Esophagus mucosa (tissue), 1 donor: ENCODE measurements at regions not wholly inside any gene's neighbourhood (a gene's known extent, or its start where the extent isn't known, plus 50 kb on each side); places are given as distances from the start of the nearest gene placed in this dataset.

ENCODE experiments used
- ATAC-seq: fragments of 200-7000 bp; cut with Tn5 transposase; one replicate; pipeline ENCODE4 v1.9.1; 2020
- donor health status: DM: yes; HTN: yes; CAD: no.

DNA sequence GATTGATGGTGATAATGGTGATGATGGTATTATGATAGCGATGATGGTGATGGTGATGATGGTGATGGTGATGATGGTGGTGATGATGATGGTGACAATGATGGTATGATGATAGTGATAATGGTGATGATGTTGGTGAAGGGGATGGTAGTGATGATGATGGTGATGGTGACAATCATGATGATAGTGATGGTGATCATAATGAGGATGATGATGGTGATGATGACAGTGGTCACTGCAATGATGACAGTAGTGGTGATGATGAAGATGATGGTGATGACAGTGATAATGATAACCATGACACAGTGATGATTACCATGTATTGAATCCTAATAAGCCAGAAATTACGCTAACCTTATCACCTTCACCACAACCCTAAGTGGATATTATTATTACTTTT is 128.2 kb downstream of the SHANK2 start:
- ATAC-seq, result no peak

DNA sequence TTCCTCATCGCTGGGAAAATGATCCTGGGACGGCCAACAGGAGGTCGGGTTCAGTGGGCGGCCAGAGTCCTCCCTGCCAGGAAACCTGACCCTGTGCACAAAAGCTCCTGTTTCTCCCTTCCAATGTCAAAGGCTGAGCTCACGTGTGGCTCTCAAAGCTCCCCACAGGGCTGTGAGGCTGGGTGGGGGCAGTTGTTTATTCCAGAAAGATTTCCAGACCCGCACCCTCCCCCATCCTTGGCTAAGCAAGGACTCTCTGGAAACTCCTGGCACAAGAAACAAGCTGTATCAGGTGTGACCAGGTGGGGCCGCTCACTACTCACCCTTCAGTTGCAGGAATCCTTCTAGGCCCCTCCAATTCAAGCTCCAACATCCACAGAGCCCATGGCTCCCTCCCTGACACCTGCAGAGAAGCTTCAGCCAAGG is 131.9 kb downstream of the SHANK2 start:
- ATAC-seq, result peak; percentile 38

DNA sequence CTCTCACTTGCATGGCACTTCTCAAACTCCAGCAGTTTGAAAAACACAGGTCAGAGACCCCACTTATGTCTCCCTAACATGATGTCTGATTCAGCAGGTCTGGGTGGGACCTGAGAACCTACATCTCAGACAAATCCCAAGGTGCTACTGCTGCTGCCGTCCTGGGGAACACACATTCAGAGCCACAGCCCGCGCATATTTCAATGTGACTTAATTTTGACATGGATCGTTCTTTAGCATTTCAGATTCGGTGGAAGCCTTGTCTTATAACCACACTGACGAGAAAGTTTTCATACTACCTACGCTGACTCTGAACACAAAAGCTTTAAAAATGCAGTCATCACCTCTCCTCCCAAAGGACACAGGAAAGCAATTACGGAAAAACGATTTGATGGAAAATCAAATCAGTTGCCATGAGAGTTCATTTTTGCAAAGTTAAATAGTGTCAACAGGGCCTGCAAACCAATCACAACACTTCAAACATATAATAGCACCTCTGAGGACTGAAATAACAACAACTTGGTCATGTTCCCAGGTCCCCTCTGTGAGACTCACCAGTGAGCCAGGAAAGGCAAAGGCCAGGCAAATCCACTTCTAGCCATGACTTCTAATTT is 132.6 kb downstream of the SHANK2 start:
- no peak for ATAC-seq

GRCh38 chr11:71118671-71119250 is 133.6 kb downstream of the SHANK2 start:
- ATAC-seq, result no peak

GRCh38 chr11:71117311-71117710 is 135.1 kb downstream of the SHANK2 start:
- ATAC-seq, result no peak

DNA sequence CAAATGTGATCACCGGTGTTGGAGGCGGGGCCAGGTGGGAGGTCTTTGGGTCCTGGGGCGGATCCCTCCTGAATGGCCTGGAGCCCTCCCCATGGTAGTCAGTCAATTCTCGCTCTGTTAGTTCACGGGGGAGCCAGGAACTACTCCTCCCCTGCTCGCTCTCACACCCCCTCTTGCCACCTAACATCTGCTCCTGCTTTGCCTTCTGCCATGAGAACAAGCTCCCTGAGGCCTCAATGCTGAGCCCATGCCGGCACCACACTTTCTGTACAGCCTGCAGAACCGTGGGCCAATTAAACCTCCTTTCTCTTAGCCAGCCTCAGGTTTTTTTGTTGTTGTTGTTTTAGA is 135.7 kb downstream of the SHANK2 start:
- ATAC-seq, result no peak

DNA sequence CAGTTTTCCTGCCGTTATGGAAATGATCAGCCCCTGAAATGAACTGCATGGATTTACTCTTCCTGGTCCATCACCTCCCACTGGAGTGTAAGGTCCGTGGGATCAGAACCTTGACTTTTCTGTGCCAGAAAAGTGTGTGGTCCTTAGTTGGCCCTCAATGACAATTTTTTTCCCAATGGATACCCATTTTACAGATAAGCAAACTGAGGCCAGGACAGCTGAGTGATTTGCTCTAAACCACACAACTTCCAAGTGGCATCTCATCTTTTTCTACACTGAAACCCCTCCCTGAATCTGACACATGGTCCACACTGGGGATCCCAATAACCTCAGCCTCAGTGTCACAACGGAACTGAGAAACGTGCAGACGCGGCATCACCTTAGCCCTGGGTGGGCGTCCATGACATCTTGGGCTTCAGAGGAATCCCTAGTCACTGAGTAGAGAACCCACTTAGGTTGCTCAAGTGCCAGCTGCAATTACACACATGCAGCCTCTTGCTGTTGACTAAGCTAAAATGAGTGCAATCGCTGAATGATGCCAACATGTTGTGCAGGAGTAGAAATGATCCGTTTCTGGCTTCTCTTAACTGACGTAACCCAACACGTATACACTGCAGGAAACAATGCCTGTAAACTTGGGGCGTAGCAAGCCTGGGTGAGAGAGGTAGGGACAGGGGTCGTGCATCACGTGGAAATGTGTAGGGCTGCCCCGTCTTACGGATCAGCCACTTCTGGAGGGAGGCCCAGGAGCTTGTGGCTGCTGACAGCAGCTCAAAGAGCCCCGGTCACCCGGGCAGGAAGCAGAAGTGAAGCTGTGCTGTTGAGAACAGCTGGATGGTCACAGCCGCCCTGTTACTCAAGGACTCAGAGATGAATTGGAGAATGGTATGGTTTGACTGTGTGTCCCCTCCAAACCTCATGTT is 136.3 kb downstream of the SHANK2 start:
- no peak for ATAC-seq

DNA sequence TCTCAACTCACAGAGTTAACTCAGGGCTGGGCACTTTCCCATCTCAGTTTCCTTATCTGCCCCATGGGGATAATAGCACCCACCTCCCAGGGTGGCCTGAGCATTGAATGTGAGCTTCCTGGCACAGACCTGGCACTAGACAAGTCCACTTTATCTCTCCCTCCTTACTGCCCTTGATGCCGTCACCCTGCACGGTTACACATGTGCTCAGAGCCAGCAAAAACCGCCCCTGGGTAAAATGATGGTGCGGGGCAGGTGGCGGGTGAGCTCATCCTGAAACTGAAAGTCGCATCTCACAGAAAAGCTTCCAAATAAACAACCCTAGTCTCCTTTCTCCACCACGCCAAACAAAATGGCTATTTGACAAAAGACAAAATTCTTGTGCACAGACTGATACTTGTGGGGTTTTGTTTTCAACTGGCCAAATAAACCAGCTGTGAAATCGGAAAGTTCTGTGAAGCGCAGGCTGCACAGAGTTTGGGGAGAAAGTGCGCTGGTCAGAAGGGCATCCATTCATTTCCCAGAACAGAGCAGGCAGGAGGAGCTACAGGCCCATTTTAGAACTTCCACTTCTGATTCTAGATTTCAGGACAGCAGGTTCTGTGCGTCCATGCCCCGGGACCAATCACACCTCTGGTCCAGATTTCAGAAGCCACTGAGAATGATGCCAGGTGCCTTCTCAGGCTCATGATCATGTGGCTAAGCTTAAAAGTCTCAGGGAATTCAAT is 138.1 kb downstream of the SHANK2 start:
- no peak for ATAC-seq

DNA sequence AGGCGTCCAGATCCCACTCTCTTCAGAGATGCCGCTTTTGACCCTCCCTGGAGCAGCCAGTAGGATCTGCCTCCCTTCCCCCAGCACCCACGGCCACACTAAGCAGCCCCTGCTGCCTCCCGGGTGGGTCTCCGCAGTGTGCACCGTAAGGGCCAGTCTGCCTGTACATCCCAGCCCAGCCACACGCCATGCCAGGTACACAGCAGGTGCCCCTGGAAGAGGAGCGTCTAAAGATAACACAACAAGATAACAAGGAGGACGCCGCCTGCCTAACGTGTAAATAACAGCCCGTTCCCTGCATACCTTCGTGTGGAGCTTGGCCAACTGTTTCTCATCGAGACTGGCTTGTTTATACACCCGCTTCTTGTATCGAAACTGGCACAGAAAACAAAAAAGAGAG is 139.4 kb downstream of the SHANK2 start:
- ATAC-seq, result no peak

DNA sequence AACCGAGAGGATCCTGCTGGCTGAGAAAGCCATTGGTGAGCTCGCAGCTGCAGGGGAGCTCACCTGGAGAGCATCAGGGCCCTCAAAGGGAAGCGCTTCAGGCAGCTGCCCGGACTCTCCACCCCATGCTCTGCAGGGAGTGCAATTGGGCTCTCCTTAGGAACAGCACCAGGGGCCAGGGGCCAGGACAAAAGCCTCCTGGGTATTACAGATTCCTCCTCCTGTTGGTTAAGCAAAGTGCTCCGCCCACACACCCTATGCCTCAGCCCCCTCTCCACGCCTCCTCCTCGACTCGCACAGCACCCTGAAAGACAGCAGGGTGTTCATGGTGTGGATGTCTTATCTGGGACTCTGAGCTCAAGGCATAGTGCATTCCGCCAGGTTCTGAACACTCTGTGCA is 139.9 kb downstream of the SHANK2 start:
- no peak for ATAC-seq

DNA sequence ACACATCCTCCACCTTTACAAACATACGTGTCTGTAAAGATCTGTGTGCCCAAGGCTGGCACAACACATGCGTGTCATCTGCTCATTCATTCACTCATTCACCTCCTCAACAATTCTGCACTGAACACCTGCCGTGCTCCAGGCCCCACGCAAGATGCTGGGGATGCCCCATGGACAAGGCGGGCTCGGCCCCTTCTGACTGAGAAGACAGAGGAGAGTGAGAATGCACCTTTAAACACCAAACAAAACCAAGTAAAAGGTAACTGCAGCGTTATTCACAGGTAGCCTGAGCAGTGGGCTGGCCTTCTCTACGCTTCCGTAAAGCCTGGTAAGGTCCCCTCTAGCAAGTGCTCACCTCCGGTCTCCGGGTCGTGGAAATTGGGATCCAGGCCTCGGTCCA is 142.8 kb downstream of the SHANK2 start:
- no peak for ATAC-seq

- ATAC-seq, result no peak
Measured at GRCh38 chr11:71109186-71109585, 143.2 kb downstream of the SHANK2 start.

DNA sequence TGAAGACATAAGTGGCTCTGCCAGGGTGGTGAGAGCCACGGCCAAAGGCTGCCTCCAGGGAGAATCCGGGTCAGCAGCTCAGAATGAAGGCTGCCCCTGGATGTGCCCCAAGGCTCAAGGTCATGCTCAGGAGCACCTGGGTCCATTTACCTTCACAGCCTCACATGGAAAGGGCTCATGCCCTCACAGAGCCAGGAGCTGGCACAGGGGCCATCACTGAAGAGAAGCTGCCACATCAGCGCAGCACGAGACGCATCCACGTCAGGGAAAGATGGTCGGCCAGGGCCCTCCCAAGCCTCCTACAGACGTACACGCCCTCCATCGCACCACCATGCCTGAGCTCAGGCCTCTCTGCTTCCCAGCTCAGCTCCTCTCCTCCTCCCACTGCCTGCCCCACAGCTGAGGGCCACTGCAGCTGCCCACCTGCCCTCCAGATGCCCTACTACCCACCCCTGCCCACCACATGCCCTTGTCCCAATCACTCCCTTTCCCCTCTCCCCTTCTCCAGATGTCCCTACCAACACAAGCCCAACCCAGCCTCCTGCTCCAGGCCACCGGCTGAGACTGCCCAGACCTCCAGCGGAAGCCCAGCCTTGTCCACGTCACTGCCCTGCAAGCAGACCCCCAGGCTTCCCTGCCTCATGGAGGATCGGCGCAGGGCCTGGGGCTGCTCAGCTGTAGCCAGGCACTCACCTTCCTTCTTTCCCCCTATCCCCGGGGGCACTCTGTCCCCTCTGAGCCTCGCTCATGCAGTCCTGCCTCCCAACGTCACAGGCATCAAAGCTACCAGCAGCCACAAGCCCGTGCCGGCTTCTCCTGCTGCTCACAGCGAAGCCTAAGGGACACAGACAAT is 144.1 kb downstream of the SHANK2 start:
- no peak for ATAC-seq

DNA sequence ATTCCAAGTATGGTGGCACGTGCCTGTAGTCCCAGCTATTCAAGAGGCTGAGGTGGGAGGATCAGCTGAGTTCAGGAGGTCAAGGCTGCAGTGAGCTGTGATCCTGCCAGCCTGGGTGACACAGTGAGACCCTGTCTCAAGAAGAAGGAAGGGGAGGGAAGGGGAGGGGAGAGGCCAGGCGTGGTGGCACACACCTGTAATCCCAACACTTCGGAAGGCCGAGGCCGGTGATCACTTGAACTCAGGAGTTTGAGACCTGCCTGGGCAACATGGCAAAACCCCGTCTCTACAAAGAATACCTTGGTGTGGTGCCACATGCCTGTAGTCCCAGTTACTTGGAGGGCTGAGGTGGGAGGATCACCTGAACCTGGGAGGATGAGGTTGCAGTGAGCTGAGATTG is 145.7 kb downstream of the SHANK2 start:
- no peak for ATAC-seq

- peak; percentile 32 for ATAC-seq
Measured at GRCh38 chr11:71103266-71103665, 149.1 kb downstream of the SHANK2 start.

DNA sequence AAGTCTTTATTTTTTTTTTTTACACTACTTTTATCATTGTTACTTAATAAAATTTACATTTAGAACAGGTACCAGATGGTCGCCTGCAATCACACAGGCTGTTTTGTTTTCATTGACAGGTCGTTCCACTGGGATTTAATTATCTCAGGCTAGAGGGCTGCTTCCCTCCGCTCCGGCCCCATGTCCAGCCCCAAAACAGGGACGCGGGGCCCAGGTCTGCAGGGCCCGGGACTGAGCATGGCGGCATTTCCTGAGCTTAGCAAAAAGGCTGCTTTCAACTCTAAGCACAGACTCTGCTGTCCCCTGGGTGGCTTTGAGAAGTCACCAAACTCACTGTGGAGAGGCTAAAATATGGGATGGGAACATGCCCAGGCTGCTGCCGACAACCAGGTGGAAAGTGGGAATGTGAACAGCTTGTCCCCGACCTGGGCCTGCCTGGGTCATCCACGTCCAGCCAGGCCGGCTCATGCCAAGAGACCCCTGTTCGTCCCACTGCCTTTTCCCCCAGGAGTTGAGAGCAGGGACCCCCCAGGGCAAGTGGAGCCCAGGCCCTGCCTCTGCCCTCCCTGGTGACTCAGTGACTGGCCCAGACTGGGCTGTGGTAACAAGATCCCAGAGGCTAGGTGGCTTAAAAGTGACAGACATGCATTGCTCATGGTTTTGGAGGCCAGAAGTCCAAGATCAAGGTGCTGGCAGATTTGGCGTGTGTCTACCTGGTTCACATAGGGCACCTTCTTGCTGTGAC is 150.0 kb downstream of the SHANK2 start:
- no peak for ATAC-seq

- no peak for ATAC-seq
Measured at GRCh38 chr11:71101606-71102005, 150.8 kb downstream of the SHANK2 start.

DNA sequence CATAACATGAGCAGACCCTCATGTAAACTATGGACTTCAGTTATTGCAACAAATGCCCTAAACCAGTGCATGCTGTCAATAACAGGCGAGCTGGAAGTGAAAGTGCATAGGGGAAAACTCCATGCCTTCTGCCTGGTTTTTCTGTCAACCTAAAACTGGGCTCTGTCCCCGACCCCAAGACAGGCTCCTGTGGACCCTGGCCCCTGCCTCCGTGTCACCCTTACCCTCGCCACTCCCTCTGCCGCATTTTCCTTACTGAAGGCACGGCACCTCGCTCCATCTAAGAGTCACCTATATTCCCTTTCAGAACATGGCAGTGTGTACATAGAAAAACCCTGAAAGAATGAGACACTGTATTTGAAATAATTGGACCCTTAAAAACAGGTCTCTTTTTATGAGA is 151.3 kb downstream of the SHANK2 start:
- ATAC-seq, result no peak

GRCh38 chr11:71098776-71099175 is 153.6 kb downstream of the SHANK2 start:
- no peak for ATAC-seq

GRCh38 chr11:71097506-71098240 is 154.7 kb downstream of the SHANK2 start:
- ATAC-seq, result no peak
